ENCODE measurements at regions not wholly inside any gene's neighbourhood (a gene's known extent, or its start where the extent isn't known, plus 50 kb on each side); places are given as distances from the start of the nearest gene placed in this dataset.

DNA sequence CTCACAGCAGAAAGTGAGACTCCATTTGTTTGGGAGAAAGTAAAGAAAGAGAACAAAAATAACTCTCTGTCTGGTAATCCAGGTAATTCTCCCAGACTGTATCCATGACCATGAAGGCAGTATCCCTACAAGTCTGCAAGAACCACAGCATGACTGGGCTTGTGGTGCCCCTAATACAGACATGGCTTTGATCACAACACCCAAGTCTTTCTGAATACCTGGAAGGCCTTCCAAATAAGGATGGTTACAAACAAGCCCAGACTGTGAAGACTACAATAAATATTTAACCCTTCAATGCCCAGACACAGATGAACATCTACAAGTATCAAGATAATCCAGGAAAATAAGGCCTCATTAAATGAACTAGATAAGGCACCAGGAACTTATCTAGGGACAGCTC is 481.1 kb upstream of the RORB start:
- TF ChIP-seq, protein P1, sequence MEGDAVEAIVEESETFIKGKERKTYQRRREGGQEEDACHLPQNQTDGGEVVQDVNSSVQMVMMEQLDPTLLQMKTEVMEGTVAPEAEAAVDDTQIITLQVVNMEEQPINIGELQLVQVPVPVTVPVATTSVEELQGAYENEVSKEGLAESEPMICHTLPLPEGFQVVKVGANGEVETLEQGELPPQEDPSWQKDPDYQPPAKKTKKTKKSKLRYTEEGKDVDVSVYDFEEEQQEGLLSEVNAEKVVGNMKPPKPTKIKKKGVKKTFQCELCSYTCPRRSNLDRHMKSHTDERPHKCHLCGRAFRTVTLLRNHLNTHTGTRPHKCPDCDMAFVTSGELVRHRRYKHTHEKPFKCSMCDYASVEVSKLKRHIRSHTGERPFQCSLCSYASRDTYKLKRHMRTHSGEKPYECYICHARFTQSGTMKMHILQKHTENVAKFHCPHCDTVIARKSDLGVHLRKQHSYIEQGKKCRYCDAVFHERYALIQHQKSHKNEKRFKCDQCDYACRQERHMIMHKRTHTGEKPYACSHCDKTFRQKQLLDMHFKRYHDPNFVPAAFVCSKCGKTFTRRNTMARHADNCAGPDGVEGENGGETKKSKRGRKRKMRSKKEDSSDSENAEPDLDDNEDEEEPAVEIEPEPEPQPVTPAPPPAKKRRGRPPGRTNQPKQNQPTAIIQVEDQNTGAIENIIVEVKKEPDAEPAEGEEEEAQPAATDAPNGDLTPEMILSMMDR (IDR thresholded peaks at IDR 0.05; ENCODE audit: borderline replicate concordance, control extremely low read depth, extremely low read depth, insufficient read depth, missing control alignments): no peak
- in situ Hi-C loops (cut with MboI; ENCODE audit: low sequenced_read_pairs, unreplicated experiment): no loop called here
- DNase-seq (ENCODE audit: low spot score): no peak

DNA sequence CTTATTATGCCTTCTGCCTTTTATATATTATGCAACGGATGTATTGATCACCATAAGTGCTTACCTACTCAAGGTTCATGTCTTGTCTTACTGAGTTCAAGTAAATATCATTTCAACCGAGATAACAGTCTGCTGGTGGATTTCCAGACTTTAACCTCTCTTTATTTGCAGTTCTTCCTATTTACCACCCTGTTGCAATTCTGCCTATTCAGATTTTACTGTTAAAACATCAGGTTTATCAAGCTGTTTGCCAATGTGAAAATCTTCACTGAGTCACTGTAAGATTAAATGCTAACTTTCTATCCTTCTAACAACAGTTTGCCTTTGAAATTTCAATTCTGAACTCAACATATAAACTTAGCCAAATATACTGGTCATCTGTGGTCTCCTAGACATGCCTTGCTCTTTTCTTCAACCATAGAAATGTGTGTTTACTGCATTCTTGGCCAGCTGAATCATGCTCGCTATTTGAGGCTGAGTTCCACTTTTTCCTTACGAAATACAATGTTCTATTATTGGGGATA is 471.7 kb upstream of the RORB start:
- in situ Hi-C loops (cut with MboI; ENCODE audit: low sequenced_read_pairs, unreplicated experiment): no loop called here
- TF ChIP-seq, protein P1 (IDR thresholded peaks at IDR 0.05; ENCODE audit: borderline replicate concordance, control extremely low read depth, extremely low read depth, insufficient read depth, missing control alignments): no peak
- DNase-seq (ENCODE audit: low spot score): no peak

DNA sequence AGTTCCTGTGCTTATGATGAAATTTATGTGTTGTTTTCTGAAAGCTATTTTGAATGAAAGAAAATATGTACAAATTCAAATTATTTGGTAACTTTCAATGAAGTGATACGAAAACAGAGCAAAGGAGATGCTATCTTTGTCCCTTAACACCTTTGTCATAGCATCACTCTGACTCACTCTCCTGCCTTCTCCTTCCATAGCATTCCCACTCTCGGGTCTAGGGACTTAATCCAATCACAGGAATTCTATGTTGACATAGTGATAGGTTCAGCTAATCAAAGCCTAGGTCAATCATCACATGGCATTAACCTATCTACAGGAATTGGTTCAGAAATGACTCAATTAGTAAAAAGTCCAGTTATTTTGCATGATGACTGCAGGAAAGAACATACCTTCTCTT is 464.7 kb upstream of the RORB start:
- in situ Hi-C loops (cut with MboI; ENCODE audit: low sequenced_read_pairs, unreplicated experiment): no loop called here
- TF ChIP-seq, protein P1 (IDR thresholded peaks at IDR 0.05; ENCODE audit: borderline replicate concordance, control extremely low read depth, extremely low read depth, insufficient read depth, missing control alignments): no peak
- no peak for DNase-seq (ENCODE audit: low spot score)

DNA sequence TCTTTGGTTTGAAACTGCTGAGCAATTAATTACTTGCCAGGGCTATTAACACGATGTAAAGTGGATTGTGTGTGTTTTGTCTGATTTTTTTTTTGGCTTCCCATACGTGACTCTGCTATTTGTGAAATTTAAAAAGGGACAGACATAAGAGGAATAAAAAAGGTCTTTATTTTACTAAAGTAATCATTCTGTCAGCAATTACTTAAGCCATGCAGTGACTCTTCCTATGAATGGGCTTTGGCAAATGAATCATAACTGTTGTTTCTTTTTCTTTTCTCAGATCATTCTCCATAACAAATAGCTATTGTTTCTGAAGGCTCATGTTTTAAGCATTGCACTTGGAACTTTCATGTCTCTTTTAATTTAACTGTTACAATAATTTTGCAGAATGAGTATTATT is 461.3 kb upstream of the RORB start:
- in situ Hi-C loops (cut with MboI; ENCODE audit: low sequenced_read_pairs, unreplicated experiment): no loop called here
- TF ChIP-seq, protein P1 (IDR thresholded peaks at IDR 0.05; ENCODE audit: borderline replicate concordance, control extremely low read depth, extremely low read depth, insufficient read depth, missing control alignments): no peak

DNA sequence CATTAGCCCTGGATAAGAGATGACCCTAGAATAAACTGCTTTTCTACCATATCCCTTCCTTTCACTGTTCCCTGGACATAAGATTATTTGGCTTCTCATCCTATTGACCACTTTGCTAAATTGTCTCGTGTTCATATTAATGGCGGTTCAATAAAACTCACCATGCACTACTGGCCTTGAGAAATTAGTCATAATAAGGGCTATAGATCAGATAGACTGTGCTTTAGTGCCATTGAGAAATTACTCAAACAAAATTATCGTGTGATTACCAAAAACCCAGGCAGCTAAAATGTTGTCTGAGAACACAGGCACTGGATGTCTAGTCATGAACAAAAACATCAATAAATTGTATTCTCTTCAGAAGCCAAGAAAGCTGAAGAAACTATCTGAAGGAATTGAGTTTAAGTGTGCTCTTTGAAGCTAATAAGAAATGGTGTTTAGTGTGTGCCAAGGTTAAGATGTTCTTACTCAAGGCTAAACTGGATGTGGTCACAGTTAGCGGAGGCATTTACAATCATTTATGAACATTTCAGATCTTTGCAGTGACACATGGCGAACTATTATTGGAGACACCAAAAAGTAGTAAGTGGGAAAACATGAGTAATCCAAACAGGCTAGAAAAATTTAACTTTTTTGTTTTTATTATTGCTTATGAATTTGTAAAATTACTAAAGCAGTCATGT is 460.4 kb upstream of the RORB start:
- TF ChIP-seq, protein P1 (IDR thresholded peaks at IDR 0.05; ENCODE audit: borderline replicate concordance, control extremely low read depth, extremely low read depth, insufficient read depth, missing control alignments): no peak
- no peak for DNase-seq (ENCODE audit: low spot score)
- in situ Hi-C loops (cut with MboI; ENCODE audit: low sequenced_read_pairs, unreplicated experiment): no loop called here

More for the DNA sequence above, 461.3 kb upstream of the RORB start:
- no peak for DNase-seq (ENCODE audit: low spot score)

DNA sequence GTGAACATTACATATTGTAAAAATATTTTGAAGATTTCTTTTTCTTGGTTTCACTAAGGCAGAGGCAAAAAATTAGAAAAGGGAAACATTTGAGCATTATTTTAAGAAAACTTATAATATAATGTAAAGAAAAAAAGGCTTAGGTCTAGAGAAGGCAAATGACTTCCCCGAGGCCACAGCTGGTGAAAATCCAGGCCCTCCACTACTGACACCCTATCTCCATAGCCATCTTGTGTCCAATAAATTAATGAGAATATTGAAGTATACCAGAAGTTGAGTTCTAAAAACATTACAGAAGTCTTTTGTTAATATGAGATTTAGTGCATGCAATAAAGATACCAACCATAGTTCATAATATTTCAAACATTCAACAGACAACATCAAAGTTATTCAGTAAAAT is 459.9 kb upstream of the RORB start:
- TF ChIP-seq, protein P1 (IDR thresholded peaks at IDR 0.05; ENCODE audit: borderline replicate concordance, control extremely low read depth, extremely low read depth, insufficient read depth, missing control alignments): no peak

More for the DNA sequence above, 459.9 kb upstream of the RORB start:
- in situ Hi-C loops (cut with MboI; ENCODE audit: low sequenced_read_pairs, unreplicated experiment): no loop called here
- no peak for DNase-seq (ENCODE audit: low spot score)
